A549 (cell line): ENCODE measurements at regions not wholly inside any gene's neighbourhood (a gene's known extent, or its start where the extent isn't known, plus 50 kb on each side); places are given as distances from the start of the nearest gene placed in this dataset.

ENCODE experiments used
- BHLHE40 ChIP-seq: IDR thresholded peaks from 2 replicates; pipeline ENCODE4 v1.6.1; 2012; ENCODE audit warnings: low read depth, low read length, inconsistent platforms
- EP300 ChIP-seq, 2 experiments: fragments of >200 bp; sonication (Bioruptor Twin); formaldehyde crosslinking; IDR thresholded peaks; 2 replicates in 1 of 2; 3 replicates in 1 of 2; pipeline ENCODE4 v1.6.1; 2016 to 2017
- FOSB ChIP-seq: fragments of 250-450 bp; sonication (Bioruptor Pico); IDR thresholded peaks from 2 replicates; pipeline ENCODE4 v1.5.0; 2020; ENCODE audit warnings: mild to moderate bottlenecking, moderate library complexity
- POLR2A ChIP-seq: IDR thresholded peaks from 2 replicates; pipeline ENCODE4 v1.6.1; 2012; ENCODE audit warnings: mild to moderate bottlenecking, low read length
- POLR2AphosphoS2 ChIP-seq: conservative IDR thresholded peaks from 2 replicates; pipeline ENCODE4 v1.6.1; 2012; ENCODE audit warnings: low read length, improper control_type of control experiment, inconsistent platforms
- RAD21 ChIP-seq, 2 experiments: fragments of >200 bp in 1 of 2; sonication (Bioruptor Twin) in 1 of 2; formaldehyde crosslinking in 1 of 2; IDR thresholded peaks in 1 of 2; conservative IDR thresholded peaks in 1 of 2; 2 replicates in 1 of 2; 3 replicates in 1 of 2; pipeline ENCODE4 v1.6.1; 2012 to 2018; ENCODE audit warnings: inconsistent platforms in 1 of 2
- RCOR1 ChIP-seq: fragments of 150-350 bp; IDR thresholded peaks from 2 replicates; pipeline ENCODE4 v1.6.1; 2014; ENCODE audit warnings: antibody characterized with exemption, low read length, low read depth
- REST ChIP-seq: fragments of 200-600 bp; sonication (generic); IDR thresholded peaks from 2 replicates; pipeline ENCODE4 v1.6.1; 2016; ENCODE audit warnings: antibody characterized with exemption, mild to moderate bottlenecking, moderate library complexity
- RFX5 ChIP-seq: fragments of 450-650 bp; IDR thresholded peaks from 2 replicates; pipeline ENCODE4 v1.7.1; 2014; ENCODE audit warnings: antibody characterized with exemption, mild to moderate bottlenecking, moderate library complexity
- USF2 ChIP-seq: fragments of 450-650 bp; IDR thresholded peaks from 2 replicates; pipeline ENCODE4 v1.6.1; 2014; ENCODE audit warnings: antibody characterized with exemption
- TF ChIP-seq, protein P1 (sequence below): fragments of >200 bp; sonication (Bioruptor Twin); formaldehyde crosslinking; IDR thresholded peaks from 3 replicates; pipeline ENCODE4 v1.5.1; 2016

GRCh38 chr9:29129763-29130162 is 1556.5 kb upstream of the C9orf72 start:
- TF ChIP-seq, protein P1, sequence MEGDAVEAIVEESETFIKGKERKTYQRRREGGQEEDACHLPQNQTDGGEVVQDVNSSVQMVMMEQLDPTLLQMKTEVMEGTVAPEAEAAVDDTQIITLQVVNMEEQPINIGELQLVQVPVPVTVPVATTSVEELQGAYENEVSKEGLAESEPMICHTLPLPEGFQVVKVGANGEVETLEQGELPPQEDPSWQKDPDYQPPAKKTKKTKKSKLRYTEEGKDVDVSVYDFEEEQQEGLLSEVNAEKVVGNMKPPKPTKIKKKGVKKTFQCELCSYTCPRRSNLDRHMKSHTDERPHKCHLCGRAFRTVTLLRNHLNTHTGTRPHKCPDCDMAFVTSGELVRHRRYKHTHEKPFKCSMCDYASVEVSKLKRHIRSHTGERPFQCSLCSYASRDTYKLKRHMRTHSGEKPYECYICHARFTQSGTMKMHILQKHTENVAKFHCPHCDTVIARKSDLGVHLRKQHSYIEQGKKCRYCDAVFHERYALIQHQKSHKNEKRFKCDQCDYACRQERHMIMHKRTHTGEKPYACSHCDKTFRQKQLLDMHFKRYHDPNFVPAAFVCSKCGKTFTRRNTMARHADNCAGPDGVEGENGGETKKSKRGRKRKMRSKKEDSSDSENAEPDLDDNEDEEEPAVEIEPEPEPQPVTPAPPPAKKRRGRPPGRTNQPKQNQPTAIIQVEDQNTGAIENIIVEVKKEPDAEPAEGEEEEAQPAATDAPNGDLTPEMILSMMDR: no peak
- no peak for TF ChIP-seq RCOR1
- no peak for TF ChIP-seq REST
- no peak for TF ChIP-seq RAD21 (conservative IDR thresholded peaks at IDR 0.05 in 1 of 2, IDR thresholded peaks at IDR 0.05 in 1 of 2)
- no peak for TF ChIP-seq POLR2AphosphoS2
- TF ChIP-seq EP300 (IDR thresholded peaks at IDR 0.05): no peak
- TF ChIP-seq BHLHE40: no peak
- no peak for TF ChIP-seq RFX5
- TF ChIP-seq POLR2A: no peak
- TF ChIP-seq FOSB (CRISPR knock-in tag): no peak
- TF ChIP-seq USF2: no peak
